ENCODE measurements at regions not wholly inside any gene's neighbourhood (a gene's known extent, or its start where the extent isn't known, plus 50 kb on each side); places are given as distances from the start of the nearest gene placed in this dataset.

DNA sequence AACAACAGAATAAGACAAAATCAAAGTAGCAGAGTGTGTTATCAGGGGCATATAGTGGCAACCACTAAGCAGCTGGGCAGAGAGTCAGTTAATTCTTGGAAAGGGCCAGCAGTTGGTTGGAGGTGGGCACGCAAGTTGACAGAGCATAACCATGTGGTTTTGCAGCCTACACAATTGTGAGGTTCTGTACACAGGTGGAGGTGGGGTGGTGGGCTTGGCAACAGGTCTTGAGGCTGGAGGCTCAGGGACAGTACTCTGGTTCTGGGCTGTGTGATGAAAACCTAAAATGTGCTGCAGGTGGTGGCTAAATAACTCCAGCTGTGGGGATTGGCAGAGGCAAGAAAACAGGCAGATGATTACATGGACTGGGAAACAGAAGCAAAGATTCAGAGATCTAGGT lies 1112.7 kb downstream of the PDHA2 start:
- Histone ChIP-seq H4K20me1 (ENCODE audit: control insufficient read depth, extremely low read depth, insufficient read depth, low read length) (no peaks in the 10 kb centered on the region), H3K4me1 (ENCODE audit: control insufficient read depth, extremely low read depth, insufficient read depth, low read length) (no peaks in the 10 kb centered on the region), H3K36me3 (ENCODE audit: control insufficient read depth in 2 of 2, extremely low read depth in 1 of 2, insufficient read depth in 2 of 2, low read length in 2 of 2) (no peaks in the 10 kb centered on the region), H3K9ac (ENCODE audit: control insufficient read depth, extremely low read depth, insufficient read depth, low read length) (no peak overlapping the region), H3K27me3 (ENCODE audit: control insufficient read depth, extremely low read depth, insufficient read depth, low read length) (no peaks in the 10 kb centered on the region), H3K9me3 (ENCODE audit: control insufficient read depth, low read depth, low read length) (no peaks in the 10 kb centered on the region), H2AFZ (ENCODE audit: control insufficient read depth, low read length) (no peak overlapping the region), H3K4me3 (ENCODE audit: control insufficient read depth in 2 of 3, extremely low read depth in 1 of 3, insufficient read depth in 2 of 3, low read depth in 1 of 3, low read length in 3 of 3) (no peak overlapping the region), H3K4me2 (ENCODE audit: control insufficient read depth, extremely low read depth, insufficient read depth, low read depth, low read length) (no peak overlapping the region), H3K79me2 (ENCODE audit: control insufficient read depth, insufficient read depth, low read length) (no peaks in the 10 kb centered on the region), H3K27ac (ENCODE audit: control insufficient read depth, insufficient read depth, low read length) (no peak overlapping the region), H3K9me1 (ENCODE audit: control insufficient read depth, extremely low read depth, insufficient read depth, low read length) (no peaks in the 10 kb centered on the region)
- FAIRE-seq (no peak), DNase-seq (ENCODE audit: low read depth, low spot score) (no peak)
- dilution Hi-C loops (cut with MboI; ENCODE audit: extremely low pct_ligation_motif_present, low sequenced_read_pairs) = no loop called here
- TF ChIP-seq EZH2 (IDR thresholded peaks at IDR 0.05; ENCODE audit: low read length) (no peak), CTCF (optimal IDR thresholded peaks at IDR 0.05 in 1 of 3, IDR thresholded peaks at IDR 0.05 in 1 of 3, conservative IDR thresholded peaks at IDR 0.05 in 1 of 3; ENCODE audit: extremely low read depth in 1 of 3, insufficient read depth in 2 of 3, low read length in 3 of 3) (no peak)

DNA sequence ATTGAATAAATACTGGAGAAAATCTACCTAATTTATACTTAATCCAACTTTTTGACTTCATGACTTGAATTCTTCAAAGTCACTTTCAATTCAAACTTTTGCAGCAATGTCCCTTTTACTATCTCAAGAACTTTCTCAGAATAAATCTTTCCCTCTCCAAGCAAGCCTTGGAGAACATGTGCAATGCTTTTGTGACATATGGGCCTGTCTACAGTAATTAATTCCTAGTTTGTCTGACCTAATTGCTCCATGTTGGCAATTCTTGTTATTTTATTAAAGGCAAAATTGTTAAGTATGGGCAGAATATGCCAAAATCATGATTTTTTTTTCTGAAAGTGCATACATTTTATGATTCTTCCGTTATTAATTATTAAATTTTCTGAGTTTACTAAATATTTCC lies 1115.3 kb downstream of the PDHA2 start:
- no peaks in the 10 kb centered on the region for H3K27me3 ChIP-seq (ENCODE audit: control insufficient read depth, extremely low read depth, insufficient read depth, low read length)
- no peaks in the 10 kb centered on the region for H3K9me1 ChIP-seq (ENCODE audit: control insufficient read depth, extremely low read depth, insufficient read depth, low read length)
- no peak overlapping the region for H3K27ac ChIP-seq (ENCODE audit: control insufficient read depth, insufficient read depth, low read length)
- no peaks in the 10 kb centered on the region for H3K4me1 ChIP-seq (ENCODE audit: control insufficient read depth, extremely low read depth, insufficient read depth, low read length)
- no peaks in the 10 kb centered on the region for H3K79me2 ChIP-seq (ENCODE audit: control insufficient read depth, insufficient read depth, low read length)
- no peak for DNase-seq (ENCODE audit: low read depth, low spot score)
- no peaks in the 10 kb centered on the region for H4K20me1 ChIP-seq (ENCODE audit: control insufficient read depth, extremely low read depth, insufficient read depth, low read length)
- no peak overlapping the region for H3K9ac ChIP-seq (ENCODE audit: control insufficient read depth, extremely low read depth, insufficient read depth, low read length)
- H3K4me2 ChIP-seq (ENCODE audit: control insufficient read depth, extremely low read depth, insufficient read depth, low read depth, low read length) = no peak overlapping the region
- no peak for FAIRE-seq
- no peak for TF ChIP-seq CTCF (optimal IDR thresholded peaks at IDR 0.05 in 1 of 3, IDR thresholded peaks at IDR 0.05 in 1 of 3, conservative IDR thresholded peaks at IDR 0.05 in 1 of 3; ENCODE audit: extremely low read depth in 1 of 3, insufficient read depth in 2 of 3, low read length in 3 of 3)
- TF ChIP-seq EZH2 (IDR thresholded peaks at IDR 0.05; ENCODE audit: low read length) = no peak
- no peaks in the 10 kb centered on the region for H3K9me3 ChIP-seq (ENCODE audit: control insufficient read depth, low read depth, low read length)
- dilution Hi-C loops (cut with MboI; ENCODE audit: extremely low pct_ligation_motif_present, low sequenced_read_pairs) = no loop called here
- no peak overlapping the region for H2AFZ ChIP-seq (ENCODE audit: control insufficient read depth, low read length)
- H3K36me3 ChIP-seq (ENCODE audit: control insufficient read depth in 2 of 2, extremely low read depth in 1 of 2, insufficient read depth in 2 of 2, low read length in 2 of 2) = no peaks in the 10 kb centered on the region
- H3K4me3 ChIP-seq (ENCODE audit: control insufficient read depth in 2 of 3, extremely low read depth in 1 of 3, insufficient read depth in 2 of 3, low read depth in 1 of 3, low read length in 3 of 3) = no peak overlapping the region

Measured in keratinocyte (primary cell).